ENCODE measurements at regions not wholly inside any gene's neighbourhood (a gene's known extent, or its start where the extent isn't known, plus 50 kb on each side); places are given as distances from the start of the nearest gene placed in this dataset.

- TF ChIP-seq USF1 (IDR thresholded peaks at IDR 0.05; ENCODE audit: borderline replicate concordance, extremely low read length, insufficient read depth, low read depth, low read length) (no peak), POLR2AphosphoS5 (IDR thresholded peaks at IDR 0.05; ENCODE audit: low read length) (no peak), MAX (IDR thresholded peaks at IDR 0.05; ENCODE audit: low read depth, low read length) (no peak), PAX8 (IDR thresholded peaks at IDR 0.05) (no peak), RCOR1 (conservative IDR thresholded peaks at IDR 0.05; ENCODE audit: low read depth, low read length) (no peak), SREBF2 (IDR thresholded peaks at IDR 0.05; ENCODE audit: low read length) (no peak), ESRRA (IDR thresholded peaks at IDR 0.05; ENCODE audit: low read length) (no peak)
These were observed 82.2 kb upstream of the DUSP22 start for GRCh38 chr6:210104-210456.
